B cell (primary cell): ENCODE measurements at regions not wholly inside any gene's neighbourhood (a gene's known extent, or its start where the extent isn't known, plus 50 kb on each side); places are given as distances from the start of the nearest gene placed in this dataset.

Experiments
- ATAC-seq: fragments of 200-7000 bp; cut with Tn5 transposase; one replicate; pipeline ENCODE4 v1.10.0; 2021; ENCODE audit warnings: low read depth, mild to moderate bottlenecking, moderate number of reproducible peaks, moderate library complexity
- CTCF ChIA-PET: fragments of 350-600 bp; sonication (Branson Sonifier 250); formaldehyde crosslinking; loops from one replicate; lab custom pipeline; 2021; ENCODE audit warnings: antibody characterized with exemption, inconsistent platforms; lab: Charles Lee
- POLR2A ChIA-PET: fragments of 350-600 bp; sonication (Branson Sonifier 250); formaldehyde crosslinking; loops from one replicate; lab custom pipeline; 2021; ENCODE audit warnings: antibody characterized with exemption; lab: Charles Lee
- DNase-seq: peaks from one replicate; pipeline ENCODE4 v3.0.0; 2013
- H2AFZ ChIP-seq: 2 replicates; pipeline ENCODE4 v1.6.1; 2012; ENCODE audit warnings: mild to moderate bottlenecking, low read depth, low read length; ENCODE audit not compliant: insufficient read depth, poor library complexity, severe bottlenecking
- H3K27ac ChIP-seq, 2 donors: 1 replicate in 1 of 2; 2 replicates in 1 of 2; pipeline ENCODE4 v1.5.1; 2012 to 2013; ENCODE audit warnings: low read length in 2 of 2, mild to moderate bottlenecking in 2 of 2, moderate library complexity in 1 of 2
- H3K27me3 ChIP-seq, 4 experiments: fragments of 200-600 bp in 1 of 4; sonication (generic) in 1 of 4; replicated peaks in 1 of 4; 1 replicate in 2 of 4; 2 replicates in 2 of 4; pipeline versions ENCODE4 v1.6.1 to v1.7.0; 2013 to 2016; ENCODE audit warnings: low read length in 3 of 4, mild to moderate bottlenecking in 2 of 4, mixed read lengths in 1 of 4, moderate library complexity in 1 of 4; ENCODE audit not compliant: insufficient read depth in 4 of 4, control insufficient read depth in 3 of 4; ENCODE audit errors: control extremely low read depth in 1 of 4
- H3K36me3 ChIP-seq, 2 experiments: replicated peaks in 1 of 2; 1 replicate in 1 of 2; 2 replicates in 1 of 2; pipeline versions ENCODE4 v1.6.1 to v1.7.1; 2013; ENCODE audit warnings: low read length in 1 of 2; ENCODE audit not compliant: insufficient read depth in 2 of 2, control insufficient read depth in 1 of 2; ENCODE audit errors: control extremely low read depth in 1 of 2, extremely low read depth in 1 of 2
- H3K4me1 ChIP-seq, 2 donors: fragments of 200-600 bp in 1 of 2; sonication (generic) in 1 of 2; 1 replicate in 1 of 2; 2 replicates in 1 of 2; pipeline versions ENCODE4 v1.5.1 to v1.6.1; 2013 to 2017; ENCODE audit warnings: low read length in 2 of 2; ENCODE audit not compliant: control insufficient read depth in 2 of 2, insufficient read depth in 2 of 2
- H3K4me2 ChIP-seq: replicated peaks from 2 replicates; pipeline ENCODE3; 2012; ENCODE audit warnings: mild to moderate bottlenecking, low read depth, low read length; ENCODE audit not compliant: poor library complexity, severe bottlenecking
- H3K4me3 ChIP-seq, 5 experiments: fragments of 200-600 bp in 1 of 5; sonication (generic) in 1 of 5; 1 replicate in 3 of 5; 2 replicates in 2 of 5; pipeline versions ENCODE4 v1.5.1 to v1.7.0; 2011 to 2016; ENCODE audit warnings: low read length in 4 of 5, mild to moderate bottlenecking in 4 of 5, low read depth in 2 of 5, control low read depth in 1 of 5, moderate library complexity in 1 of 5; ENCODE audit not compliant: insufficient read depth in 1 of 5; ENCODE audit errors: control extremely low read depth in 1 of 5, extremely low read depth in 1 of 5
- H3K79me2 ChIP-seq: fragments of 200-600 bp; sonication (generic); one replicate; pipeline ENCODE4 v1.6.0; 2016; ENCODE audit warnings: low read length; ENCODE audit not compliant: control insufficient read depth, insufficient read depth
- H3K9ac ChIP-seq: fragments of 200-600 bp; sonication (generic); 2 replicates; pipeline ENCODE4 v1.6.1; 2017; ENCODE audit warnings: mild to moderate bottlenecking, low read length, moderate library complexity
- H3K9me3 ChIP-seq, 3 donors: one replicate each; pipeline versions ENCODE4 v1.6.1 to v1.7.1; 2013; ENCODE audit warnings: low read length in 2 of 3; ENCODE audit not compliant: control insufficient read depth in 2 of 3, insufficient read depth in 1 of 3; ENCODE audit errors: control extremely low read depth in 1 of 3
- H4K20me1 ChIP-seq: 2 replicates; pipeline ENCODE4 v1.6.0; 2012; ENCODE audit warnings: mild to moderate bottlenecking, low read length; ENCODE audit not compliant: insufficient read depth, control insufficient read depth, poor library complexity, severe bottlenecking
- H3K27ac Mint-ChIP-seq: one replicate; pipeline ENCODE4 v1.8.0; 2021; ENCODE audit warnings: mixed read lengths
- H3K27me3 Mint-ChIP-seq: one replicate; pipeline ENCODE4 v1.8.0; 2021; ENCODE audit warnings: mixed read lengths
- H3K4me1 Mint-ChIP-seq: one replicate; pipeline ENCODE4 v1.8.0; 2021; ENCODE audit warnings: mixed read lengths
- H3K4me3 Mint-ChIP-seq: one replicate; pipeline ENCODE4 v1.8.0; 2021; ENCODE audit warnings: mixed read lengths
- H3K9me3 Mint-ChIP-seq: one replicate; pipeline ENCODE4 v1.8.0; 2022; ENCODE audit warnings: mixed read lengths; ENCODE audit not compliant: insufficient read depth
- CTCF ChIP-seq: fragments of 200-600 bp; IDR thresholded peaks from one replicate; pipeline ENCODE4 v1.8.0; 2022; ENCODE audit warnings: antibody characterized with exemption, mild to moderate bottlenecking
- EZH2 ChIP-seq: IDR thresholded peaks from 2 replicates; pipeline ENCODE4 v1.6.1; 2012; ENCODE audit warnings: borderline replicate concordance, low read depth, mild to moderate bottlenecking, moderate library complexity, low read length; ENCODE audit not compliant: insufficient read depth, poor library complexity, severe bottlenecking
- WGBS: methylation state at CpG from one replicate; pipeline ENCODE4 v1.1.5; 2013; ENCODE audit warnings: missing lambda C conversion rate; ENCODE audit not compliant: insufficient coverage; 5-methylcytosine and 5-hydroxymethylcytosine counted together
- intact Hi-C: fragments of 100-400 bp; cut with micrococcal nuclease; formaldehyde crosslinking; loops from one replicate; pipeline ENCODE4 v1.10.0; 2022

- no peaks in the 10 kb centered on the region for H3K9me3 ChIP-seq
- TF ChIP-seq EZH2 (no peak), CTCF (no peak)
- H3K4me3 ChIP-seq = no peak overlapping the region
- Mint-ChIP-seq H3K4me3 (no peak overlapping the region), H3K27me3 (no peaks in the 10 kb centered on the region), H3K9me3 (peaks cover 3% of the 10 kb centered on the region), H3K4me1 (no peaks in the 10 kb centered on the region), H3K27ac (no peak overlapping the region)
- H3K36me3 ChIP-seq = no peaks in the 10 kb centered on the region
- ChIA-PET POLR2A (no interaction called here), CTCF (no interaction called here)
- H2AFZ ChIP-seq = no peak overlapping the region
- H3K27ac ChIP-seq = no peak overlapping the region
- H3K79me2 ChIP-seq = no peaks in the 10 kb centered on the region
- no peaks in the 10 kb centered on the region for H4K20me1 ChIP-seq
- no peak overlapping the region for H3K4me2 ChIP-seq
- WGBS = no CpG with 5 or more reads among the region's 2 CpGs
- no peaks in the 10 kb centered on the region for H3K27me3 ChIP-seq
- no peak overlapping the region for H3K9ac ChIP-seq
- ATAC-seq = no peak
- no peaks in the 10 kb centered on the region for H3K4me1 ChIP-seq
- DNase-seq = no peak
- intact Hi-C loops = no loop called here
These were observed 68.4 kb upstream of the PRPS1L1 start for GRCh38 chr7:18096087-18096486.

- DNase-seq (no peak), ATAC-seq (no peak)
- Mint-ChIP-seq H3K27ac (no peak overlapping the region), H3K4me1 (no peaks in the 10 kb centered on the region), H3K27me3 (no peaks in the 10 kb centered on the region), H3K4me3 (no peak overlapping the region), H3K9me3 (peaks cover 4% of the 10 kb centered on the region)
- Histone ChIP-seq H3K27ac (no peak overlapping the region), H3K4me1 (no peaks in the 10 kb centered on the region), H3K9me3 (no peaks in the 10 kb centered on the region), H3K36me3 (no peaks in the 10 kb centered on the region), H2AFZ (no peak overlapping the region), H3K4me2 (no peak overlapping the region), H3K79me2 (no peaks in the 10 kb centered on the region), H3K27me3 (peaks cover 0 to 2% (median 0%) of the 10 kb centered on the region in 4 experiments), H4K20me1 (no peaks in the 10 kb centered on the region), H3K4me3 (no peak overlapping the region), H3K9ac (no peak overlapping the region)
- TF ChIP-seq CTCF (no peak), EZH2 (no peak)
- 92% methylated on average over 1 of the region's 2 CpGs for WGBS
- CTCF ChIA-PET = no interaction called here
- intact Hi-C loops = no loop called here
- POLR2A ChIA-PET = no interaction called here
These were observed 74.9 kb upstream of the PRPS1L1 start for GRCh38 chr7:18102576-18102975.
